ENCODE measurements at regions not wholly inside any gene's neighbourhood (a gene's known extent, or its start where the extent isn't known, plus 50 kb on each side); places are given as distances from the start of the nearest gene placed in this dataset.
A peak's percentile ranks its signal among the peaks of the same experiment; 100 is the strongest.
"Not testable (repeated sequence)": the region's sequence is repeated elsewhere in the genome, so short reads cannot be mapped to it uniquely, and the experiment has no call there.

DNA sequence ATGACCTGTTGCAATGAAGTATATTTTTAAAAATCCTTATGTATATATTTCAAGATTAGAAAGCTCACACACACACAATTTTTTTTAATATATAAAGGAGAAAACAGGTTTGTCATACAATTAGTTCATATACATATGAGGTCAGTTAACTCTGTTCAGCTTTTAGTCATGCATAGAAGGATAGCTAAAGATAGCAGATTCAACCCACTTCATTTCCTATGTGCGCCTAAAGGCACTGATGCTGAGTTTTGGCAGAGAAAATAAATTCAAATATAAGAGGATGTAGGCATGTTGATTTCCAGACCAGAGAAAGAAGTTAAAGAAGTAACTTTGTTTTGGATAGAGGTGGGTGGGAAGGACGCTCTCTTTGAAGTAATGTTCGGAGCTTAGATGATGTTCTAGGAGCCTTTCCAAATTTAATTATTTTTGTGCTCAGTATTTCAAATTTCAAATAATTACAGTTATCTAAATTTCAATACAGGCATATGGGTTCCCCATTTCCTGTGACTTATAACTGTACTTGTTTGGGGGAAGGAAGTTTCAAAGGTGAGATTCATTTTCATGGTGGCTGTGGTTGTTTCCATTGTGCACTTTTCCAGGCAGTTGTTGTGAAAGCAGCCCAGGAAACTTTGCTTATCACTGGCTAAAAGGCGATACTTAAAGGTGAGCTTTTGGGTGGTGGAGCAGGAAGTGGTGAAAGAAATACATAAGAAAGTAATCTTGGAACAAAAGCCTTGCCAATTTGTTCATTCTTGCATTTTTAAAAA lies 523.4 kb upstream of the FANCL start:
- H3K27me3 ChIP-seq, result no peaks in the 10 kb centered on the region
- H3K9me3 ChIP-seq, result no peaks in the 10 kb centered on the region
- DNase-seq, result no peak
- no peaks in the 10 kb centered on the region; the same call in 1 of the 2 replicates for H3K4me1 ChIP-seq
- H3K4me3 ChIP-seq (ENCODE audit: low read depth, low read length), result no peak overlapping the region
- TF ChIP-seq, protein P1, sequence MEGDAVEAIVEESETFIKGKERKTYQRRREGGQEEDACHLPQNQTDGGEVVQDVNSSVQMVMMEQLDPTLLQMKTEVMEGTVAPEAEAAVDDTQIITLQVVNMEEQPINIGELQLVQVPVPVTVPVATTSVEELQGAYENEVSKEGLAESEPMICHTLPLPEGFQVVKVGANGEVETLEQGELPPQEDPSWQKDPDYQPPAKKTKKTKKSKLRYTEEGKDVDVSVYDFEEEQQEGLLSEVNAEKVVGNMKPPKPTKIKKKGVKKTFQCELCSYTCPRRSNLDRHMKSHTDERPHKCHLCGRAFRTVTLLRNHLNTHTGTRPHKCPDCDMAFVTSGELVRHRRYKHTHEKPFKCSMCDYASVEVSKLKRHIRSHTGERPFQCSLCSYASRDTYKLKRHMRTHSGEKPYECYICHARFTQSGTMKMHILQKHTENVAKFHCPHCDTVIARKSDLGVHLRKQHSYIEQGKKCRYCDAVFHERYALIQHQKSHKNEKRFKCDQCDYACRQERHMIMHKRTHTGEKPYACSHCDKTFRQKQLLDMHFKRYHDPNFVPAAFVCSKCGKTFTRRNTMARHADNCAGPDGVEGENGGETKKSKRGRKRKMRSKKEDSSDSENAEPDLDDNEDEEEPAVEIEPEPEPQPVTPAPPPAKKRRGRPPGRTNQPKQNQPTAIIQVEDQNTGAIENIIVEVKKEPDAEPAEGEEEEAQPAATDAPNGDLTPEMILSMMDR (IDR thresholded peaks at IDR 0.05; ENCODE audit: low read depth, low read length), result no peak
- H3K36me3 ChIP-seq, result no peaks in the 10 kb centered on the region

DNA sequence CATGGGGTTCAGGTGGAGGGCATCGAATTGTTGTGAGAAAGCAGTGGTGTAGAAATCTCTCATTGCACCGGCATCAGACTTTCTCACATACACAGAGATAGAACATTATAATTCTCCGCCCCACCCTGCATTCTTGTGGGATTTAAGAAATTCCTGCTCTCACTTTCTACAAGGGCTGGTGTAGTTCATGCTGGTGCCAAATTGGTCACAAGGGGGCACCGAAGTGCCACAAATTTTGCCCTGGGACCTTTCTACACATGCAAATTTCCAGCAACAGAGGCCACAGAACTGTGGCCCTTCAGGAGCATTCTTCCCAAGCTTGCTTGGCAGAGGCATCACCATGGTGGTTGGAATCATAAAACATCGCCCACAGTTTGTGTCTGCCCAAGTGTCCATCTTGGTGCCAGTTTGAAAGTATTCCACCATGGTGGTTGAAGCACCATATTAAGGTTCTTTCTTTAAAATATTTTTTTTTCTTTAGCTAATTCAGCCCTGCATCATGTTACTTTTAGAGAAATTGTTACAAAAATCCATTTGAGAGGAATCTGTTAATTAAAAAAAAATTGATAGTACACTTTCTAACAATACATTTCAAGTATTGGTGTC lies 521.2 kb upstream of the FANCL start:
- peak; percentile 51 for DNase-seq
- H3K27me3 ChIP-seq, result no peaks in the 10 kb centered on the region
- TF ChIP-seq, protein P1 (IDR thresholded peaks at IDR 0.05; ENCODE audit: low read depth, low read length), result peak; percentile 69

DNA sequence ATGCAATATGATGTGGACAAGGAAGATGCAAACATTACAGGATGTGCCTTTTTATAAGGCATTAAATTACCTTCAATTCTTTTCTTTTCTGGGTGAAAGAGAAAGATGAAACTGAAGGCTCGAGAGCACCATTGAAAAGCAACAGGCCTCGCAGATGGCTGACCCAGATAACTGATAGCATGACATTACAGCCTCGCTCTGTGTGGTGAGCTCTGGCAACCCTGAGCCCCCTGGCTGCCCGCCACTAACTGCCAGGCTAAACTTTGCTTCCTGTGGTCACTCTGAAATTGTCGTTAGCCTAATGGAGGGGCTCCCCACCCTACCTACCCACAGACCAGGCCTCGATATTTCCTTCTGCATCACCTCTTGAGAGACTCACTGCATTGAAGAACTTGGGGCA lies 516.8 kb upstream of the FANCL start:
- TF ChIP-seq, protein P1 (IDR thresholded peaks at IDR 0.05; ENCODE audit: low read depth, low read length), result no peak
- no peaks in the 10 kb centered on the region for H3K27me3 ChIP-seq
- peak; percentile 4 for DNase-seq
- no peak overlapping the region for H3K4me3 ChIP-seq (ENCODE audit: low read depth, low read length)
- H3K4me1 ChIP-seq, result no peaks in the 10 kb centered on the region
- H3K36me3 ChIP-seq, result no peaks in the 10 kb centered on the region
- no peaks in the 10 kb centered on the region for H3K9me3 ChIP-seq

More for the DNA sequence above, 521.2 kb upstream of the FANCL start:
- Histone ChIP-seq H3K4me3 (ENCODE audit: low read depth, low read length) (no peak overlapping the region), H3K4me1 (no peaks in the 10 kb centered on the region), H3K36me3 (no peaks in the 10 kb centered on the region), H3K9me3 (no peaks in the 10 kb centered on the region)

DNA sequence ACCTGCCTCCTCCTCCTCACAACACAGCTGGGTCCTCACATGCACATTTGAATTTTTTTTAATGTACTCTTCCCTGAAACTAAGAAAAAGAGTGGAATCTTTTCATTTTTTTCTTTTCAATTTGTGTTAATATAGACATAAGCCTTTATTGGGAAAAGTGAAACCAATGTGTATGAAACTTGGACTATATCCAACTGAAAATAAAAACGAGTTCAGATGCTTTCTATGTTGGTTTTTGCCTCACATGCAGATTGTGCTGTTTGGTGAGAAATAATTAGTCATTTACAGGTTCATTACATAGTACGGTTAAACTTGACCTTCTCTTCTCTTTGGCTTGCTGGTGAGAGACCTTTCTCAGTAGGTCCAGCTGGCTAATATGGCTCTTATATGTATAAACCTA lies 515.2 kb upstream of the FANCL start:
- TF ChIP-seq, protein P1 (IDR thresholded peaks at IDR 0.05; ENCODE audit: low read depth, low read length), result no peak
- Histone ChIP-seq H3K27me3 (no peaks in the 10 kb centered on the region), H3K9me3 (no peaks in the 10 kb centered on the region), H3K36me3 (no peaks in the 10 kb centered on the region), H3K4me3 (ENCODE audit: low read depth, low read length) (no peak overlapping the region), H3K4me1 (no peaks in the 10 kb centered on the region)
- DNase-seq, result no peak

DNA sequence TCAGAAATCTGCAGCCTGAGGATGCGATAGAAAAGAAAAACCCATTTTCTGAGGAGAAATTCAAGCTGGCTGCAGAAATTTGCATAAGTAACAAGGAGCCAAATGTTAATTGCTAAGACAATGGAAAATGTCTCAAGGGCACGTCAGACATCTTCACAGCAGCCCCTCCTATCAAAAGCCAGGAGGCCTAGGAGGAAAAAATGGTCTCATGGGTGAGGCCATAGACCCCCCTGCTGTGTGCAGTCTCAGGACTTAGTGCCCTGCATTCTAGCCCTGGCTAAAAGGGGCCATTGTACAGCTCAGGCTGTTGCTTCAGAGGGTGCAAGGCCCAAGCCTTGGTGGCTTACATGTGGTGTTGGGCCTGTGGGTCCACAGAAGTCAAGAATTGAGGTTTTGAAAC lies 511.4 kb upstream of the FANCL start:
- not testable (repeated sequence) for DNase-seq; H3K4me1 ChIP-seq; H3K27me3 ChIP-seq; H3K4me3 ChIP-seq (ENCODE audit: low read depth, low read length); H3K36me3 ChIP-seq; H3K9me3 ChIP-seq

DNA sequence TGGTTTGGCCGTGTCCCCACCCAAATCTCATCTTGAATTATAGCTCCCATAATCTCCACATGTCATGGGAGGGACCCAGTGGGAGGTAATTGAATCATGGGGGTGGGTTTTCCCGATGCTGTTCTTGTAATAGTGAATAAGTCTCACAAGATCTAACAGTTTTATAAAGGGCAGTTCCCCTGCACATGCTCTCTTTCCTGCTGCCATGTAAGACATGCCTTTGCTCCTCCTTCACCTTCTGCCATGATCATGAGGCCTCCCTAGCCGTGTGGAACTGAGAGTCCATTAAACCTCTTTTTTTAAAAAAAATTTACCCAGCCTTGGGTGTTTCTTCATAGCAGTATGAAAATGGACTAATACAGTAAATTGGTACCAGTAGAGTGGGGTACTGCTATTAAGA lies 510.6 kb upstream of the FANCL start:
- not testable (repeated sequence) for H3K36me3 ChIP-seq; H3K4me3 ChIP-seq (ENCODE audit: low read depth, low read length); H3K27me3 ChIP-seq; H3K9me3 ChIP-seq; DNase-seq; H3K4me1 ChIP-seq

DNA sequence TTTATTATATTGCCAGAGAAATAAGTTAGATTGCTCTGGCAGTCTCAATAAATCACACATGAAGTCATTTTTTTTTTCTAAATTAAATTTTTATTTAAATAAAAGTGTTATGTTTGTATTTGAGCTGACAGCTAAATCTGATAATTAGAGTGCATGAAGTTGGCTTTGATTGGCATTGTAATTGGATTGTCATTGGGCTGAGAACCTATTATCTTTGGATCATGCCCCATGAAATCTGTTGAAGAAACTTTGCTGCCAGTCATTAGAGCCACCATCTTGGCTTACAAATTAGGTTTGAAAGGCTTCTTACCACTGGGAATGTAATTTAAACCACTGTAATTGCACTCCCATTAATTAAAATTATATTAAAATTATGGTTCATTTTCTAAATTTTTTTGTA lies 507.9 kb upstream of the FANCL start:
- Histone ChIP-seq H3K4me1 (no peaks in the 10 kb centered on the region), H3K9me3 (no peaks in the 10 kb centered on the region), H3K27me3 (no peaks in the 10 kb centered on the region), H3K4me3 (ENCODE audit: low read depth, low read length) (no peak overlapping the region), H3K36me3 (no peaks in the 10 kb centered on the region)
- TF ChIP-seq, protein P1 (IDR thresholded peaks at IDR 0.05; ENCODE audit: low read depth, low read length), result no peak
- DNase-seq, result no peak

DNA sequence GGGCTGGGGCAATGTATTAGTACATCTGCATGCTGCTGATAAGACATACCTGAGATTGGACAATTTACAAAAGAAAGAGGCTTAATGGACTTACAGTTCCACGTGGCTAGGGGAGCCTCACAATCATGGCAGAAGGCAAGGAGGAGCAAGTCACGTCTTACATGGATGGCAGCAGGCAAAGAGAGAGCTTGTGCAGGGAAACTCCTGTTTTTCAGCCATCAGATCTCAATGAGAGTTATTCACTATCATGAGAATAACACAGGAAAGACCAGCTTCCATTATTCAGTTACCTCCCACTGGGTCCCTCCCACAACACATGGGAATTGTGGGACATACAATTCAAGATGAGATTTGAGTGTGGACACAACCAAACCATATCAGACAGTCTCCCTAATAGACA lies 504.2 kb upstream of the FANCL start:
- not testable (repeated sequence) for H3K27me3 ChIP-seq

More for the DNA sequence above, 504.2 kb upstream of the FANCL start:
- H3K4me1 ChIP-seq; H3K36me3 ChIP-seq; H3K9me3 ChIP-seq; DNase-seq; H3K4me3 ChIP-seq (ENCODE audit: low read depth, low read length): not testable (repeated sequence)

All from BE2C (cell line).